ENCODE measurements at regions not wholly inside any gene's neighbourhood (a gene's known extent, or its start where the extent isn't known, plus 50 kb on each side); places are given as distances from the start of the nearest gene placed in this dataset.
"Not testable (repeated sequence)": the region's sequence is repeated elsewhere in the genome, so short reads cannot be mapped to it uniquely, and the experiment has no call there.

DNA sequence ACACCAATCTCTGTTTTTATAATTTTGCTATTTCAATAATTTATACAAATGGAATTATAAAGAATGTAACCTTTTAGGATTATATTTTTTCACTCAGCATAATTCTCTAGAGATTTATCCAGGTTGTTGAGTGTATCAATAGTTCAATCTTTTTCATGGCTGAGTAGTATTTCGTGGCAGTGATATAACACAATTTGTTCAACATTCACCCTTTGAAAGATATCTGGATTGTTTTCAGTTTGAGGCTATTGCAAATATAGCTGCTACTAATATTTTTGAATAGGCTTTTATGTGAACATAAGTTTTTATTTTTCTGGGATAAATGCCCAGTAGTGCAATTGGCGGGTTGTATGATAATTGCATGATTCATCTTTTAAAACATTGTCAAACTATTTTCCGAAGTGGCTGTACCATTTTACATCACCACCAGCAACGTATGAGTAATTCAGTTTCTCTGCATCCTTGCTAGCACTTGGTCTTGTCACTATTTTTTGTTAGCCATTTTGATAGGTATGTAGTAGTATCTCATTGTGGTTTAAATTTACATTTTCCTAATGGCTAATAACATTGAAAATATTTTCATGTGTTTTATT, 55.6 kb upstream of the ABCD3 start:
- no peak for ATAC-seq
- intact Hi-C loops (cut with DNase I), result no loop called here
- DNase-seq, result no peak

DNA sequence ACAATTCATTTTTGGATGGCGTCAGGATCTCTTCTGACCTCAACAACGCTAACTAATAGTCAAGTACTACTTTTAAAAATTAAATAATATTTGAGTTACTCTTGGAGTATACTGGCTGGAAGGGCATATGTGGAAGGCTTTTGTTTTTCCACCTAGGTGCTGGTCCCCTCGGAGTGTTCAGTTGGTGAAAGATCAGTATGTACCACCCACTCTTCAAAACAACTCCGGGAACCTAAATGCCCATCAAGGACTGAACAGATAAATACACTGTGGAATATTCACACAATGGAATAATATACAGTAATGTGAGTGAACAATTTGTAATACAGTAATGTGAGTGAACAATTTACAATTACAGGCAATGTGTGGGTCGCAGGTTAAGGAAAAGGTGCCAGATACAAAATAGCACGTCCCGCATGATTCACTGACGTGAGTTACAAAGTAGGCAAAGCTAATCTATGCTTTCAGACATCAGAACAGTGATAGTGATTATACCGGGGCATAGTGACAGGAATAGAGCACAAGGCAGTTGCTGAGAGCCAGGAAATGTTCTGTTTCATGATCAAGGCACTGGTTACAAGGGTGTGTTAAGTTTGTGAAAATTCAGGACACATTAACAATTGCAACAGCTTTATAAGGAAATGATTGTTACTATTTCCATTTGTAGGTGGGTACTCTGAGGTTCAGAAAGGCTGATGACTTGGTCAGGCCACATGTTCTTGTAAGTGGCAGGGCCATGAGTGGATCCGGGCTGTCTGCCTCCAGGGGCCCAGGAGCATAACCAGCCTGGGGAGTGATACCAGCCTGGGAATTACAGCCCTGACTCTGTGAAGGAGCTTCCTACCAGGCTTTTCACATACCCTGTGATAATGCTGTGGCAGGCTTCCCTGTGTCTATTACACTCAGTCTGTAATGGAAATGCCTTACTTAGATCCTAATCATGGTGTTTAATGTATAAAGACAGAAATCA, 59.3 kb upstream of the ABCD3 start:
- intact Hi-C loops (cut with DNase I), result no loop called here
- peak; percentile 61 to 78 for ATAC-seq
- peak; percentile 41 for DNase-seq

DNA sequence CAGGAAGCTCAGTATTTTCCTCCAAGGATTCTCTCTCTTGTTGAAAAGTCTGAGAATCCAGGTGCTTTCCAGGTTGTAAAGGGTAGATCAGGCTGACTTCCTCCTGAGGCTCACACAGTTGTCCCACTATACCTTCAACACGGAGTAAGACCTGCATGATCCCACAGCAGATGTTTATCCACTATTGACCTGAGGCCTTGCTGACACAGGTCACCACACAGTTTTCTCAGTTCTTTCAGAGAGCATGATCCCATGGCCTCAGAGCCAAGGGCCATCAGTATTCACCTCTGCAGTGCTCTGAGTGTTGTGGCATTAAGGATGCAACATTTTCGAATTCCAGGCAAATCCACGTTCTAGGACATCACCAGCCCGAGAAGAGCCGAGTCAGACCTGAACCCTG, 60.5 kb upstream of the ABCD3 start:
- intact Hi-C loops (cut with DNase I), result no loop called here
- ATAC-seq (no peak), DNase-seq (no peak)

DNA sequence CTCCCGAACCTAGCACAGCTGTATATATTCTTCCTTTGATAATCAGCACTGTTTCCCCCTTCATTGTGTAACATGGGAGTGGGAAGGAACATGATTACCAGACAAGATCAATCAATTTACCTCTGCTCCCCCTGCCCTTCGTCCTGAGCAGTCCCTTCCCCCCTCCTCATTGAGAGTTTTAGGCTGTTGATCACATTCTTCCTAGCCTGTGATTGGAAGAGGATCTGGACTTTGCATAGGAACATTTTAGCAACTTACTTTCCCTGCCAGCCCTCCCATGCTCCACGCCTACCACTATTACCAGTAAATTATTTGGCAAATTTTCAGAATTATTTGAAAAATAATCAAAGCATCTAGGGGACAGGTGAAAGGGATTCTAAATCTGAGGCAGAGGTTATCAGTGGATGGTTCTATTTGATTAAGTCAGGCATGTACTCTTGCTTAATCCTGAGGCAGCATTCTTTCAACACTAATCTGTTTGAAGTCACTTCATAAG, 62.7 kb upstream of the ABCD3 start:
- DNase-seq (no peak), ATAC-seq (no peak)
- intact Hi-C loops (cut with DNase I), result no loop called here

DNA sequence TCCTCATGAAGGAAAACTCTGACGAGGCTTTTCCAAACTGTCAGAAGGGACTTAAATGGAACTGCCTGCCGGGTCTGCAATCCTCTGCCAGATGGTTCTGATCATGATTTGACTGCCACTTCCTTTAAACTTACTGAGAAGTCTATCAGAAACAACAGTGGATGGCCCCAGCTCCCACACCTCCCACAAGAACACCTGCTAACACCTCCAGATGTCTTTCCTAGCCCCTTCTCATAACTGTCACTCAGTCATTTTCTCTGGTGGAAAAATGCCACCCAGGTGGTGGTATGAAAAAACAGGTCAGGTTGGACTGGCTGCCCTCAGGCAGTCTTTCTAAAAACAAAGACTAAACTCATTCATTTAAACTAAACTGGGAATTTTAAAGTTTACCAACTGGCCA, 66.7 kb upstream of the ABCD3 start:
- intact Hi-C loops (cut with DNase I), result loop anchor here in 1 of 2 donors (5.0 kb wide), 1 partner anchor 66 kb away; the partner anchor contains the start of gene ABCD3
- no peak for DNase-seq
- no peak for ATAC-seq

DNA sequence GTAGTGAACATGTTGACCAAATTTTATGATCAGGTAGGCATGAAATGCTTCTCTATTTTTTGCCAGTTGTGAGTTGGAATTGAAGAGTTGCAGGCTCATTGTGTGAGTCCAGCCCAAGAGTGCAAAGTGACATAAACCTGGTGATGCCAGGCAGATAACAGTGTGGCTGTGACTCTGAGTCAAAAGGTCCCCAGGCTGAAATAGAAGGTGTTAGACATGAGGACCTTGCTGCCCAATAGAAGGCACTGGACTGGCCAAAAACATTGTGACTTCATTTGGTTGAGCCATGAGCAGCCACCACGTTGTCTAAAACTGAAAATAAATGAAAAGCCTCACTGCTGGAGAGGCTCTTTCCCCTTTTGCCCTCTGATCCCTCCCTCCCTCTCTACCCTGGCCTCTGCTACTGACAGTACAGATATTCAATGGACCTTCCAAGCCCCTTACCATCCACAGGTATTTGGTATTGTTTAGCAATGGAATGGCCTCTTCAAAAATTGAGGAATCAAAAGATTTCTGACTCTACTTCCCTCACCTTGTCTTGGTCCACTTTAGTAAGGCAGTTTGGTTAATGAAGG, 67.8 kb upstream of the ABCD3 start:
- intact Hi-C loops (cut with DNase I), result loop anchor here in 1 of 2 donors (5.0 kb wide), 1 partner anchor 67 kb away; the partner anchor contains the start of gene ABCD3
- DNase-seq (no peak), ATAC-seq (peak; percentile 87 to 90)

DNA sequence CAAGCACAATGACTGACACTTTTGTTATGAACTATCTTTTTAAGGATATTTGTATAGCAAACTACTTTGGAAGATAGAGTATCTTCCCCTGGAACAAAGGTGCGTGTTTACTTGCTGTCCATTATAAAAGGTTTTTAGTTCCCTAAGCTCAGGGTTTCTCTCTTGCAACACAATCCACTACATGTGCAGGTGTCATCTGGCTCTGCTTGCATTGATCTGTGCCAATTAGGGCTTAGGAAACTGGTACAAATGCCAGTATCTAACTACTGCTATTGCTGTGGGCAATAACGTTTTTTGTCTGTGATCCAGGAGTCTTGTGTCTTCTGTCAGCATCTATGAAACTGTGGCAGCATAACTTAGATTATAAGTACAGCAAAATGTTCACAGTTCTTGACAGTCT, 68.3 kb upstream of the ABCD3 start:
- intact Hi-C loops (cut with DNase I), result loop anchor here in 1 of 2 donors (5.0 to 10.0 kb wide), 2 partner anchors 67 to 115 kb away; partner anchors contain the start of gene ABCD3
- DNase-seq (no peak), ATAC-seq (peak; percentile 41 to 48)

DNA sequence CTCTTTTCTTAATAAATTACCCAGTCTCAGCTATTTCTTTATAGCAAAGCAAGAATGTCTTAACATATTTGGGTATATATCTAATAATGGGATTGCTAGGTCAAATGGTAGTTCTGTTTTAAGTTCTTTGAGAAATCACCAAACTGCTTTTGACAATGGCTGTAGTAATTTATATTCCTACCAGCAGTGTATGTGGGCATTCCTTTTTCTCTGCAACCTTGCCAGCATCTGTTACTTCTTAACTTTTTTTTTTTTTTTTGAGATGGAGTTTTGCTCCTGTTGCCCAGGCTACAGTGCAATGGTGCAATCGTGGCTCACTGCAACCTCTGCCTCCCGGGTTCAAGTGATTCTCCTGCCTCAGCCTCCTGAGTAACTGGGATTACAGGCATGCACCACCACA, 69.8 kb upstream of the ABCD3 start:
- intact Hi-C loops (cut with DNase I), result loop anchor here in 1 of 2 donors (10.0 kb wide), 1 partner anchor 116 kb away; no protein-coding TSS in a partner anchor
- not testable (repeated sequence) for DNase-seq, ATAC-seq

DNA sequence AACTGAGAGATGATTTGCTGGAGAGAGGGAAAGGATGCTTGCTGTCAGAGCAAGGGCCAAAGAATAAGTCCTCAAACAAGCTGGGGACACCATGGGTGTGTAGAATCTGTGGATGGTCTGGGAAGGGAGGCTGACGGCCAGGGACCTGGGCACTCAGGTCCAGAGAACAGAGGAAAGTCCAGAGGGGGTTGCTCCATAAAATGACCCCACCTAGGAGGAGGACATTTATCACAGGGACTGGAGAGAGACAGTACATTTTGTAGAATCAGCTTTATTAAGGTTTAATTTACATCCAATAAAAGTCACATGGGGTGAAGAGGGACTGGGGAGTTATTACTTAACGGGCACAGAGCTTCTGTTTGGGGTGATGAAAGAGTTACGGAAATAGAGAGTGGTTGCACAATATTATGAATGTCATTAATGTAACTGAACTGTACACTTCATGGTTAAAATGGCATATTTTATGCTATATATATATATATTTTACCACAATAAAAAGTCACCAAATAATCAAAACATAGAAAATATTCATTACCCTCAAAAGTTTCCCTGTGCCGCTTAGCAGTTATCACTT, 73.0 kb upstream of the ABCD3 start:
- no peak for ATAC-seq
- no peak for DNase-seq
- intact Hi-C loops (cut with DNase I), result loop anchor here in 1 of 2 donors (10.0 kb wide), 1 partner anchor 120 kb away; no protein-coding TSS in a partner anchor

DNA sequence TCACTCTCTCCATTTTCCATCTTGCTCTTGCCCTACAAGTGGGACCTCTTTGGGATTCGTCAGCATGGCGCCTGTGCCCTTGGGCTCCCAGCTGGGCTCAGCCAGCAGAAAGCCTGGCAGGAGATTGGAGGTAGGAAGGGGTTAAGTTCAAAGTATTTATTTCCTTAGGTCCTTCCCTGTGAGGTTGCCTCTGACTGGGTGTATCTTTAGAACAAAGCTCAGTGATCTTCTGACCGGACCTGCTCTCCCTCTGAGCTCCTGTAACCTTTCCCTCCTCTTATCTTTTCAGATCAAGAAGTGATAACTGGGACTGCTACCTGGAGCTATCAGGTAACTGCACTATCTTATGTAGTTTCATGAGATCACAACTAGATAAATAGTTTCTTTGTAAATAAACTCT, 75.8 kb upstream of the ABCD3 start:
- intact Hi-C loops (cut with DNase I), result loop anchor here in 1 of 2 donors (10.0 kb wide), 1 partner anchor 122 kb away; no protein-coding TSS in a partner anchor
- no peak for DNase-seq
- ATAC-seq, result no peak

DNA sequence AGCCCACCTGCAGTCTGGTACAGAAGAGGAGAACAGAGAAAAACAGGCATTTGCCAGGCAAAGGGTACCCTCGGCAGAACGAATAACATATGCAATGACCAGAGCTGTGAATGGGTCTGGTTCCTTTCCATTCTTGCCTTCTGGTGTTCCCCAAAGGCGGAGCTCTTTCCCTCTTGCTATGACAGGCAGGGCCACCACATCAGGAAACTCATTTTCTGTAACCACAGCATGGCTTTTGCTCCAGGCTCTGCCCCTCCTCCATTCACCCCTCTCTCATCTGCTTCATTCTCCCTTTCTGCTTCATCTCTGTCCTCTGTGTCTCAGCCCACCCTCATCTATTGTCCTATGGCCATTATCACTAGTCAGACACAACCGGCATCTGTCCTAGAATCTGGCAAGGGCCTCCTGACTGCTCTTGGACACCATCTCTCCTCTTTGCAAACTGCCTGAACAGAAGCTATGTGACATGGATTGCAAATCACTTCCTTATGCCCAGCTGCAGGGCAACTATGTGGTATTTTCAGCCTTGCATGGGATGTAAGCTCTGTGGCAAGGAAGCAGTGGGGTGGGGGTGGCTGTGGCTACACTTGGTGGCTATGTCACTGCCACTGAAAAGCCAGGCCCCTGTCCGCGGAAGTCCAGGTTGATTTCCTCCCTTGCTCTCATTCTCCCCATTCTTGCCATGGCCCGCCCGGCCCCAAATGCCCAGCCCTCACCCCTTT, 78.8 kb upstream of the ABCD3 start:
- DNase-seq (no peak), ATAC-seq (no peak)
- intact Hi-C loops (cut with DNase I), result loop anchor here in 1 of 2 donors (5.0 kb wide), 2 partner anchors 292 to 312 kb away; no protein-coding TSS in a partner anchor

DNA sequence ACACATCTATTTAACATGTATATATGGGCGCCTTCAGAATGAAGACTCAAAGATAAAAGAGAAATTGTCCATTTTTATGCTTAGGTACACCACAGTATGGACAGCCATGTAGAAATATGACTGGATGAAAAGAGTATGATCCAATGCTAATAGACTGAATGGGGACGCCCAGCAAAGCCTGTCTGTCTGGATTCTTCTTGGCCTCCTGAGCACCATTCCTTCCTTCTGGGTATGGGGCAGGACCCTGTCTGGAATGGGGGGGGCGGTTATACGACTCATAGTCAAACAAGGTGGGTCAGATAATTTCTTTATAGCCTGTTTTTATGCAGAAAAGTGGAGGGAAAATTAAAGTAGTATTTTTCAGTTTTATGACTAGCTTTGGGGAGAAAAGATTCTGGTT, 81.2 kb upstream of the ABCD3 start:
- no peak for ATAC-seq
- DNase-seq, result no peak
- intact Hi-C loops (cut with DNase I), result loop anchor here (1.0 to 5.0 kb wide), 3 partner anchors 276 to 310 kb away; no protein-coding TSS in a partner anchor

DNA sequence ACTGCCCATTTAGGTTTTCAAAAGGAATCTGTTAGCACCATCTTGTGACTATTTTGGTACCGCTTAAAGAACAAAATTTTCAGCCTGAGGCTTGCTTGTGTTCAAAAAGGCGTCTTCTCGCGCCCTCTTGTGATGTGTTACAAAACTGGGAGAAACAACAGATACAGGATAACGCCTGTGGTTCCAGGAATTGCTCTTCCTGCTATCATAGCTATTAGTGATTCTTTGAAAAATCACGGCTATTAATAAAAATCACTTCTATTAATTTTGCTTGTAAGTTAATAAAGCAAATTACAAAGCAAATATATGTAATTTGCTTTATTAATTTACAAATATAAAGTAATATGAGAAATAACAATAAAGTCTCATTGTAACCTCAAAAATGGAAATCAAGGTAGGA, 82.2 kb upstream of the ABCD3 start:
- DNase-seq (peak; percentile 72), ATAC-seq (peak; percentile 89 to 92)
- intact Hi-C loops (cut with DNase I), result loop anchor here (1.0 to 5.0 kb wide), 4 partner anchors 275 to 311 kb away; no protein-coding TSS in a partner anchor

DNA sequence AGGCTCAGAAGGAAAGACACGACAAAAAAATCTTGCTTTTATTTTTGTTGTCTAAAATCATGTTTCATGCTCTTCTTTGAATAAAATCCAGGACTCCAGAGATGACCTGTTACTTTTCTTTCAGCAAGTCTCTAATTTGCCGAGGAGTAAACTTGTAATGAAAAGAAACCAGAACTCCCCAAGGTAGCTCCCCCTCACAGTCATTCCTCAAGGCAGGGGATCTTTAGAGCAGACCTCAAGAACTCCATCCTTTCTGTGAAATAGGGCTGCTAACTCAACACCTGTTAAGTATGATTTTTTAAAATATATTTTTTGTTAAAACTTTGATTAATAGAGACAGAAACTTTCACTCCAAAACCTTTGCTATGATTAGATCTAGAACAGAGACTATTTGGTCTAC, 82.7 kb upstream of the ABCD3 start:
- intact Hi-C loops (cut with DNase I), result loop anchor here (2.0 to 5.0 kb wide), 3 partner anchors 288 to 311 kb away; no protein-coding TSS in a partner anchor
- ATAC-seq (no peak), DNase-seq (no peak)

DNA sequence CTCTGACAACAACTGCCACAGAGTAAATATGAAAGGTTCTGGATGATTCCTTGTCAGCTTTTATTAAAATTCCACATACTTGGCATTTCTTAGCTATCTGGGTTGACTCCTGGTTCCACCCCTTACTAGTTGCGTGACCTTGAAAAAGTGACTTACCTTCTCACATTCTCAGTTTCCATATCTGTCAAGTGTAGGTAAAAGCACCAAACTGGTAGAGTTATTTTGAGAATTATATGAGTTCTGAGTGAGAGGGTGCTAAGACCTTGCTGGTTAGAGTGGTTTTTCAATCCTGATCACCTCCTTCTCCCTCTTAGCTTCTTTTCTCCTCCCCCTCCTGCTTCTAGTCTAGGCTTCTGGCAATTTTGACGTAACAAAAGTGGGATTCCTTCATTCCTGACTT, 83.4 kb upstream of the ABCD3 start:
- intact Hi-C loops (cut with DNase I), result loop anchor here (2.0 to 5.0 kb wide), 3 partner anchors 287 to 310 kb away; no protein-coding TSS in a partner anchor
- no peak for ATAC-seq
- no peak for DNase-seq

DNA sequence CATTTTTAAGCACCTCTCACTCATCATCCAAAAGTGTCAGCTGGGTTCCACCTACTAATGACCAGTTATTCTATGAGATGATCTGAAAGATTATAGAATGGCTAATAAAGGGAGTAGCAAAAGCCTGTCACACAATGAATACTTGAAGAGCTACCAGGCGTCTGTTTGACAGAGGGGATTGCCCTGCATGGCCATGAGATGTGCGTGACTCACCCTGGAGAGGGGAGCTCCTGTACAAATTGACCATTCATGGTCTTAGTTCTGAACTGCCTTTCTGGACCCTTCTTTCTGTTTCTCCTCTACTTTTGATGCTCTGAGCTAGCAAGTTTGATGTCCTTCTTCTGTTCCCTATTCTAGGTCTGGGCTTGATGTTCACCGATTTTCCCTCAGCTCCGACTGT, 85.2 kb upstream of the ABCD3 start:
- intact Hi-C loops (cut with DNase I), result no loop called here
- no peak for ATAC-seq

DNA sequence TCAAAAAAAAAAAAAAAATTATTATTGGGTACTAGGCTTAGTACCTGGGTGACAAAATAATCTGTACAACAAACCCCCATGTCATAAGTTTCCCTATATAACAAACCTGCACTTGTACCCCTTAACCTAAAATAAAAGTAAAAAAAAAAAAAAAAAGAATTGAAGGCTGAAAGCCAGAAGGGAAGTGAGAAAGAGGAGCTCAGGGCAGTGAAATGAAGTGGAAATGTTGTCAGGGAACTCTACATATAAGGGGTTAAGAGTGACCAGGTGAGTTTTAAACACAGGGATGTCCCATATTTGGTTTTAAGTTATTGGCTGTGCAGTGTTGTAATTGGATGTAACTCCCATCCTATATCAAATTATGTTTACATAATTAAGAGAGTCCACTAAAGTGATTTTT, 85.7 kb upstream of the ABCD3 start:
- intact Hi-C loops (cut with DNase I), result no loop called here
- ATAC-seq (no peak), DNase-seq (no peak)

More for the DNA sequence above, 85.2 kb upstream of the ABCD3 start:
- no peak for DNase-seq

DNA sequence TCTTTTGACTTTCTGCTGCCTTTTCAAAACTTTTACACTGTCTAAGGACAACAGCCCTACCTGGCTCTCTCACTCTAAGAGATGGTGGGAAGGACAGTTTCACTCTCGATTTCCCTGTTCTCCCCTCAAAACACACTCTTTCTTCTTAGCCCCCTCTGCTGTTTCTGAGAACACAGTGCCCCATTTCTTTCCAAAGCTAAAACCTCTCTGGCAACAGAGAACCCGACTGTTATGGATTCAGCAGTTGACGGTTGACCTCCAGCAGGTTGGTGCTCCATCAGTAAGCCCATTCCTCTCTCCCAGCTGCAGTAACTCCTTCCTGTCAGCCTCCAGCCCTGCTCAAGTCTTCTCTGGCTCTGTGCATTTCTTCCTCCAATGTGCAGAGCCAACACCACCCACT, 88.2 kb upstream of the ABCD3 start:
- ATAC-seq (peak; percentile 7 to 46), DNase-seq (no peak)
- intact Hi-C loops (cut with DNase I), result loop anchor here (5.0 to 10.0 kb wide), 2 partner anchors 93 to 95 kb away; partner anchors contain the start of gene ARHGAP29 (in 2 of the 2)
